Activated CD4-positive, alpha-beta T cell treated with anti-CD3 and anti-CD28 coated beads, Interleukin-2, amount 50 U/mL, for 48 hours (primary cell): ENCODE measurements at regions not wholly inside any gene's neighbourhood (a gene's known extent, or its start where the extent isn't known, plus 50 kb on each side); places are given as distances from the start of the nearest gene placed in this dataset.

Experiments used
- DNase-seq, 2 experiments: peaks; one replicate each; pipeline ENCODE4 v3.0.0-alpha.2; 2020

DNA sequence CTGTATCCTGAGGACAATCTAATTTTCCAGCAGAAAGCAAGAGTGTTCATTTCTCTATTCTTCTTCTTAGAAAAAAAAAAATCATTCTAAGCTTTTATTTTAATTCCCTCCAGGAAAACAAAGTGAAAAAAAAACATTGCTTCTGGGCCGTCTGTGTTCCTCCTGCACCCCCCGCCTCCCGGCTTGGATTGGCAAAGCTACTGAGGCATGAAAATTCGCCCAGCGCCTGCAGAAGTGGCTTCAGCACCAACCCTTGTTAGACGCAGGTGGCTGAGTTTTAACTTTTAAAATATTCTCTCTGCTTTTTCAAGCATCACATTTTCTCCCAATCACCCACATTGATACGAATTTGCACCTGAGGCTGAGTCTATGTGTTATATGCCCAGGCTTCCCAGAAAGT is 401.6 kb downstream of the BRD1 start:
- no peak for DNase-seq

DNA sequence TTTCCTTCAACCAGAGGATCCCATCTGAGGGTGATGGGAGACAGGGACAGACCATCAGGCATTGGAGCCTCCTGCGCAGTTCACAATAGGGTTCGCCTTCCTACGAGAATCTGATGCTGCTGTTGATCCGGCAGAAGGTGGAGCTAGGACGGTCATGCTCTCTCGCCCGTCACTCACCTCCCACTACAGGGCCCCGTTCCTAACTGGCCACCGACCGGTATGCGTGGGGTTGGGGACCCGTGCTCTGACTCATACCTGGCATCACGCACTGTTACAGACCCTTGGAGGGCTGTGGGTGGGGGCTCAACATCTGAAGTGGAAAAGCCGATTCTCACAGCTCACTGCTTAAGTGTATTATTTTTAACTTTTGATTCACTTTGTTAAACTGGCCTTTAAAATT is 402.3 kb downstream of the BRD1 start:
- no peak for DNase-seq

GRCh38 chr22:49424893-49425270 is 402.8 kb downstream of the BRD1 start:
- no peak for DNase-seq

GRCh38 chr22:49423125-49423650 is 404.5 kb downstream of the BRD1 start:
- DNase-seq, result no peak

DNA sequence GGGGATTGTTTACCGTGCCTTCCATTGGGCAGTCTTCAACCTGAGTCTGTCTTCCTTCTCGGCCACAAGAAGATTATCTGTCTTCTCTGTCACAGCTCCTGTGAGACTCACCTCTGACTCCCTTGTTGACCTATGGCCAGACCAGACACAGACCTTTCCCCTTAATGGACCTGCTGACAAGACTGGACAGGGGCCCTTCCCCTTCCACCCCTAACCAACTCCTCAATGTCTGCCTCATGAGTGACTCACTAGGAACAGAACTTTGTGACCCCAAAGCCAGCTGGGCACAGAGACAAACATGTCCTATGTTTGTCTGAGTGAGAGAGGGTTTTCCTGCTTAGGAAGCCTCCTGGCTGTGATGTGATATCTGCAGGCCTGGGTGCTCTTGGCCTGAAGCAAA is 405.0 kb downstream of the BRD1 start:
- DNase-seq, result no peak

DNA sequence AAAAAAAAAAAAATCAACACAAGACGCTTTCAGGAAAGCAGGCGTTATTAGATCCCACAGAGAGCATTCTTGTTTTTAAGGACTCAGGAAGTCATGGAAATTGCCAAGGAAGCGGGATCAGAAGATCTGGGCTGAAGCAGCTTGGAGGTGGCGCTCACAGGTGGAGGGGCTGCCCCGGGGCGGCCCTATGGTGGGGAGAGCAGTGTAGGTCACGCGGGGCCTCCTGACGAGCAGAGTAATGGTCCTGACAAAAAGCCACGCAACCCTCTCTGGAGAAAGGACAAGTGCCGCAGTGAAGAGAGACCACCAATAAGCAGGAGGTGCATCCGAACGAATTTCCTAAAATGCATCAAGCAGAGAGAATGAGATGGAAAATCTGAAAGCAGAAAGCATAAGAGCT is 407.0 kb downstream of the BRD1 start:
- DNase-seq, result no peak

GRCh38 chr22:49419661-49420060 is 408.0 kb downstream of the BRD1 start:
- no peak for DNase-seq

DNA sequence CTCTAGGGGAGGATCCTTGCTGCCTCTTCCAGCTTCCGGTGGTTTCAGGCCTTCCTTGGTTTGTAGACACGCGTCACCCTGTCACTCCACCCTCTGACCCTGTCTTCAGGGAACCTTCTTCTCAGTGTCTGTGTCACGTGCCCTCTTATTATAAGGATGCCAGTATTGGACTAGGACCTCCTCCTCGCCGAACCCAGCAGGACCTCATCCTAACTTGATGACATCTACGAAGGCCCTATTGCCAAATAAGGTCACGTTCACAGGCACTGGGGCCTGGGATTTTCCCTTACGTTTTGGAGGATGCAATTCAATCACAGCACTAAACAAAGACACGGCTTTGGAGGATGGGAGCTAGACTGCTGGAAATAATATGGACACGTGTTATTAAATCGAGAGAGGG is 408.7 kb downstream of the BRD1 start:
- DNase-seq, result no peak

- DNase-seq, result no peak
Observed at GRCh38 chr22:49418341-49418894, 409.3 kb downstream of the BRD1 start.

DNA sequence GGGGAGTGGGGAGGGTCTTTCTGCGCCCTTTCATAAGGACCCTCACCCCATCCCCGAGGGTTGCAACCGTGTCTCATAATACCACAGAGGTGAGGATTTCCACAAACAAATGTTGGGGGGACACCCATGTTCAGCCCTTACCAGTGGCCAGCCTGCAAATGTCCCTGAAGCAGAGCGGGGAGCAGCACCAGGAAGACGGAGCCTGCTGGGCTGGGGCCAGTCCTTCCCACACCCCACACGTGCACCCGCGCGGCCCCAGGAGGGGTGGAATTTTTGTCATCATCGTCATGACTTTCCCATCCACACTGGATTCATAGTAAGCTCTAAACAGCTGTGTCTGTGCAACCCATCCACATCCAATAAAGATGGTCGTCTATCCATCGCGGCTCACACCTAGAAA is 409.8 kb downstream of the BRD1 start:
- DNase-seq, result no peak

GRCh38 chr22:49417326-49417725 is 410.3 kb downstream of the BRD1 start:
- no peak for DNase-seq

DNA sequence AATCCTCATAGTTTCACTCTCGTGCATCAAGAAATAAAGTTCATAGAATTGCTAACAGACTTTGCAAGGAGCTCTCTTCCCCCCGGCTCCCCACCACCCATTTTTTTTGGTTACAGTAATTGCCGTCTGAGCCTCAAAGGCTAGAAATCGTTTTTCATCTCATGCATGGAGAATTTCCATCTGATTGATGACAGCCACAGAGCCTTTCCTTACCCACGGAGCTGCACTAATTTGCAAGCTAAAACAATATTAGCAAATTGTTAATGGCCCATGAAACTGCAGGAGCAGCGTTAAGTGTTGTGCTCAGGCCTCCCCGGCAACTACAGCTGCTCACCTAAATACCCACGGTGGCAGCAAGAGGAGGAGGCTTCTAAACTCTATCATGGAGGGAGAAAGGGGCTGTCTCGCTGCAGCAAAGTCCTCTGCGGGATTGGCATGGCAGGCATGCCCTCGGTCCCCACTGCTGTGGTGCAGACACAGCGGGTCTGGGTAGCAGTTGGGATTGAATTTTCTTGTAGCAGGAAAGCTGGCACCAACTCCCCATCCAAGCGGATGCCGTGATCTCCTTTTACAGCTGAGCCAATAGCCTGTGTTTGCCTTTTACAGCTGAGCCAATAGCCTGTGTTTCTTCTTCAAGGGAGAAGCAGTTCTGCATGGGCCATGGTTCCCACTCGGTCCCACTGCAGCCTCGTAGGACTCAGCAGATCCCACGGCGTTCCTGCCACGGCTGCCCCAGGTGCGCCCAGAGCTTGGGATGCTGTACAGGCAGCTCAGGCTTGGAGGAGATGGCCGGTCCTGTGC is 412.3 kb downstream of the BRD1 start:
- no peak for DNase-seq

- no peak for DNase-seq
Observed at GRCh38 chr22:49413551-49413950, 414.1 kb downstream of the BRD1 start.

GRCh38 chr22:49413146-49413545 is 414.5 kb downstream of the BRD1 start:
- DNase-seq, result no peak

GRCh38 chr22:49412236-49412635 is 415.4 kb downstream of the BRD1 start:
- no peak for DNase-seq

GRCh38 chr22:49411236-49411635 is 416.4 kb downstream of the BRD1 start:
- no peak for DNase-seq

DNA sequence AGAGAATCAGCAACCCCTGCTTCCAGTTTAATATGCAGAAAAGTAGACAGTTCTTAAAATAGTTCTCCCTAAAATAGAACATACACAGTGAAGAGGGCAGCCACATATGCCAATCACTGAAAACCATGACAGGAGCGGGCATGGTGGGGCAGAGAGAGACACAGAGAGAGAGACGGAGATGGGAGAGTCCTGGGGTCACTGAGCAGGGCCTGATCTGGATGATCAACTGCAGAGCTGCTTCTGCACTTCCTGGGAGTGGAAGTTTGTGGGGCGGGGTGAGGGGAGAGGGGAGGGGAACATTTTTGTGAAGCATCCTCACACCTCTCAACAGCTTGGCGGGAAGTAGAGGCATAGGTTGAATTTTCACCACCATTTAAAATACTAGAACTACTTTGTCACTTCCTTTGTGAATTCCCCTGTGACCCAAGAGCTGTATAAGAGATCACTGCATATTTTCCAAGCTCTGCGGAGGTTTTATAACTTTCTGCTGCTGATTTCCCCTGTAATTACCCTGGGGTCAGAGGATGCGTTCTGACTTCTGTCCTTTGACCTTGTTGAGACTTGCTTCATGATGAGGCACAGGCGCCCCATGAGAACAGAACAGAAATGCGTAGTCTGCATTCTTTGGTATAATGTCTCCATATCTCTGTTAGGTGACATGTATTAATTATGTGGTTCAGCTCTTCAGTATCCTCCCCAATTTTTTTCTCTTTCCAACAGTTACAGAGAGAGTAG is 419.4 kb downstream of the BRD1 start:
- DNase-seq, result no peak

- DNase-seq, result no peak
Observed at GRCh38 chr22:49406879-49407587, 420.6 kb downstream of the BRD1 start.

GRCh38 chr22:49406047-49406650 is 421.5 kb downstream of the BRD1 start:
- no peak for DNase-seq

GRCh38 chr22:49405590-49405989 is 422.1 kb downstream of the BRD1 start:
- no peak for DNase-seq

GRCh38 chr22:49404576-49405241 is 423.0 kb downstream of the BRD1 start:
- DNase-seq, result no peak

- DNase-seq, result no peak
Observed at GRCh38 chr22:49404020-49404419, 423.7 kb downstream of the BRD1 start.
